Endothelial cell (in vitro differentiated cells): ENCODE measurements at regions not wholly inside any gene's neighbourhood (a gene's known extent, or its start where the extent isn't known, plus 50 kb on each side); places are given as distances from the start of the nearest gene placed in this dataset.
"Not testable (repeated sequence)": the region's sequence is repeated elsewhere in the genome, so short reads cannot be mapped to it uniquely, and the experiment has no call there.

Experiments used
- DNase-seq: peaks from one replicate; pipeline ENCODE4 v3.0.0; 2021; ENCODE audit warnings: low spot score
- H3K27ac Mint-ChIP-seq: one replicate; pipeline ENCODE4 v1.8.0; 2021; ENCODE audit warnings: mixed read lengths, inconsistent platforms; ENCODE audit not compliant: unreplicated experiment
- H3K27me3 Mint-ChIP-seq: one replicate; pipeline ENCODE4 v1.8.0; 2021; ENCODE audit warnings: mild to moderate bottlenecking, moderate library complexity, mixed read lengths, inconsistent platforms; ENCODE audit not compliant: unreplicated experiment
- H3K36me3 Mint-ChIP-seq: one replicate; pipeline ENCODE4 v1.8.0; 2021; ENCODE audit warnings: mild to moderate bottlenecking, low read depth, mixed read lengths, inconsistent platforms; ENCODE audit not compliant: unreplicated experiment
- H3K4me1 Mint-ChIP-seq: one replicate; pipeline ENCODE4 v1.8.0; 2021; ENCODE audit warnings: mild to moderate bottlenecking, mixed read lengths, inconsistent platforms; ENCODE audit not compliant: unreplicated experiment
- H3K4me3 Mint-ChIP-seq: one replicate; pipeline ENCODE4 v1.8.0; 2021; ENCODE audit warnings: mild to moderate bottlenecking, mixed read lengths, inconsistent platforms; ENCODE audit not compliant: unreplicated experiment
- H3K9me3 Mint-ChIP-seq: one replicate; pipeline ENCODE4 v1.8.0; 2021; ENCODE audit warnings: mixed read lengths, inconsistent platforms; ENCODE audit not compliant: unreplicated experiment
- CTCF ChIP-seq: fragments of 200-600 bp; sonication (generic); IDR thresholded peaks from one replicate; pipeline ENCODE4 v1.5.0; 2021; ENCODE audit warnings: antibody characterized with exemption; ENCODE audit not compliant: unreplicated experiment

- Mint-ChIP-seq H3K9me3 (no peaks in the 10 kb centered on the region), H3K27ac (no peak overlapping the region)
Observed at GRCh38 chr4:98828801-98829200, 100.1 kb downstream of the EIF4E start.

GRCh38 chr4:98827661-98828060, 101.3 kb downstream of the EIF4E start:
- H3K36me3 Mint-ChIP-seq, result no peaks in the 10 kb centered on the region
- peaks cover 3% of the 10 kb centered on the region for H3K27me3 Mint-ChIP-seq
- no peak overlapping the region for H3K27ac Mint-ChIP-seq
- H3K4me1 Mint-ChIP-seq, result peaks cover 8% of the 10 kb centered on the region
- H3K9me3 Mint-ChIP-seq, result no peaks in the 10 kb centered on the region
- TF ChIP-seq CTCF, result no peak
- DNase-seq, result no peak
- no peak overlapping the region for H3K4me3 Mint-ChIP-seq

More at GRCh38 chr4:98828801-98829200, 100.1 kb downstream of the EIF4E start:
- Mint-ChIP-seq H3K27me3 (peaks cover 4% of the 10 kb centered on the region), H3K4me1 (peaks cover 8% of the 10 kb centered on the region), H3K4me3 (no peak overlapping the region), H3K36me3 (no peaks in the 10 kb centered on the region)
- TF ChIP-seq CTCF, result no peak
- no peak for DNase-seq

GRCh38 chr4:98822144-98822543, 106.8 kb downstream of the EIF4E start:
- H3K9me3 Mint-ChIP-seq, result no peaks in the 10 kb centered on the region
- H3K4me3 Mint-ChIP-seq, result no peak overlapping the region
- H3K4me1 Mint-ChIP-seq, result peaks cover under 1% of the 10 kb centered on the region
- no peaks in the 10 kb centered on the region for H3K36me3 Mint-ChIP-seq
- DNase-seq, result no peak
- no peak overlapping the region for H3K27ac Mint-ChIP-seq
- H3K27me3 Mint-ChIP-seq, result no peaks in the 10 kb centered on the region
- TF ChIP-seq CTCF, result no peak

GRCh38 chr4:98818116-98818515, 110.8 kb downstream of the EIF4E start:
- not testable (repeated sequence) for H3K36me3 Mint-ChIP-seq, H3K4me3 Mint-ChIP-seq, DNase-seq, H3K27ac Mint-ChIP-seq, H3K27me3 Mint-ChIP-seq, H3K4me1 Mint-ChIP-seq, H3K9me3 Mint-ChIP-seq

- Mint-ChIP-seq H3K9me3 (no peaks in the 10 kb centered on the region), H3K27ac (no peak overlapping the region), H3K4me1 (no peaks in the 10 kb centered on the region), H3K27me3 (no peaks in the 10 kb centered on the region), H3K4me3 (no peak overlapping the region), H3K36me3 (no peaks in the 10 kb centered on the region)
- DNase-seq, result no peak
- TF ChIP-seq CTCF, result no peak
Observed at GRCh38 chr4:98816816-98817215, 112.1 kb downstream of the EIF4E start.

- no peaks in the 10 kb centered on the region for H3K36me3 Mint-ChIP-seq
- H3K27me3 Mint-ChIP-seq, result no peaks in the 10 kb centered on the region
- H3K4me3 Mint-ChIP-seq, result no peak overlapping the region
- no peak for DNase-seq
- H3K27ac Mint-ChIP-seq, result no peak overlapping the region
- no peaks in the 10 kb centered on the region for H3K9me3 Mint-ChIP-seq
- no peak for TF ChIP-seq CTCF
- no peaks in the 10 kb centered on the region for H3K4me1 Mint-ChIP-seq
Observed at GRCh38 chr4:98816386-98816785, 112.5 kb downstream of the EIF4E start.
